Prostate gland (tissue), 2 donors: ENCODE measurements at regions not wholly inside any gene's neighbourhood (a gene's known extent, or its start where the extent isn't known, plus 50 kb on each side); places are given as distances from the start of the nearest gene placed in this dataset.

Source experiments
- DNase-seq: peaks from one replicate; pipeline ENCODE4 v3.0.0-alpha.2; 2019; ENCODE audit warnings: low spot score
- H3K27ac ChIP-seq, 2 donors: fragments of 200-600 bp; sonication (generic); 2 replicates each; pipeline ENCODE4 v1.5.1; 2017 to 2019
- H3K27me3 ChIP-seq: fragments of 200-600 bp; sonication (generic); replicated peaks from 2 replicates; pipeline ENCODE4 v1.5.1; 2019; ENCODE audit not compliant: insufficient read depth
- H3K36me3 ChIP-seq, 2 donors: fragments of 200-600 bp; sonication (generic); 1 replicate in 1 of 2; 2 replicates in 1 of 2; pipeline versions ENCODE4 v1.5.1 to v1.8.1; 2017 to 2019
- H3K4me1 ChIP-seq: fragments of 200-600 bp; sonication (generic); replicated peaks from 2 replicates; pipeline ENCODE4 v1.5.1; 2019
- H3K4me3 ChIP-seq, 2 donors: fragments of 200-600 bp; sonication (generic); 2 replicates each; pipeline ENCODE4 v1.5.1; 2017 to 2019
- H3K9me3 ChIP-seq: fragments of 200-600 bp; sonication (generic); 2 replicates; pipeline ENCODE4 v1.5.1; 2017
- POLR2A ChIP-seq: fragments of 450-650 bp; IDR thresholded peaks from one replicate; pipeline ENCODE4 v1.6.1; 2016; ENCODE audit warnings: antibody characterized with exemption, mild to moderate bottlenecking
- POLR2AphosphoS5 ChIP-seq: sonication (generic); formaldehyde crosslinking; IDR thresholded peaks from one replicate; pipeline ENCODE4 v1.6.1; 2017; ENCODE audit warnings: antibody characterized with exemption
- WGBS: methylation state at CpG from one replicate; pipeline ENCODE4 v1.1.5; 2018; 5-methylcytosine and 5-hydroxymethylcytosine counted together
- intact Hi-C: fragments of 100-400 bp; cut with DNase I; formaldehyde crosslinking; loops from one replicate; pipeline ENCODE4 v1.14.2; 2022
- TF ChIP-seq, protein P1 (sequence below), 4 experiments: fragments of 200-600 bp in 2 of 4; fragments of 450-650 bp in 2 of 4; sonication (generic) in 2 of 4; IDR thresholded peaks; 1 replicate in 3 of 4; 2 replicates in 1 of 4; pipeline ENCODE4 v1.5.1; 2016 to 2019; ENCODE audit warnings: antibody characterized with exemption in 4 of 4, mild to moderate bottlenecking in 2 of 4, moderate library complexity in 2 of 4

DNA sequence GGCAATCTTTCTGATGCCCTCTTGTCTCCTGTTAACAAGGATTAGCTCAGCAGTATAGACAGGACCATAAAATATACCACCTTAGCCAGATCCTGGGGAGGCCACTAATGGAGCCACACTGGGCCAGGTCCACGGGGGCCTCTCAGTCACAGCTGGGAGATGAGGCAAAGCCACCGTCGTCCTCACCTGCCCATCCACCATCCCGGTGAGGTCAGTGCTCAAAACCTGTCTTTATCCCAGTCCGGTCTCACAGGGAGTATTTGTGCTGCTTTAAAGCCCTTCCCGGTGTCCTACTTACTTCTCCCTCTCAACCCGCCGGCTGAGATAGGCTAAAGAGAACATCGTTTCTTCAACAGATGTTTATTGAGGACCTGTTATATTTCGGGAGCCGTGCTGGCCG, 104.3 kb downstream of the EDN3 start:
- Histone ChIP-seq H3K4me3 (no peak overlapping the region), H3K36me3 (no peaks in the 10 kb centered on the region), H3K27me3 (no peaks in the 10 kb centered on the region), H3K4me1 (no peaks in the 10 kb centered on the region), H3K9me3 (no peaks in the 10 kb centered on the region), H3K27ac (no peak overlapping the region)
- TF ChIP-seq POLR2A (no peak), POLR2AphosphoS5 (no peak)
- TF ChIP-seq, protein P1, sequence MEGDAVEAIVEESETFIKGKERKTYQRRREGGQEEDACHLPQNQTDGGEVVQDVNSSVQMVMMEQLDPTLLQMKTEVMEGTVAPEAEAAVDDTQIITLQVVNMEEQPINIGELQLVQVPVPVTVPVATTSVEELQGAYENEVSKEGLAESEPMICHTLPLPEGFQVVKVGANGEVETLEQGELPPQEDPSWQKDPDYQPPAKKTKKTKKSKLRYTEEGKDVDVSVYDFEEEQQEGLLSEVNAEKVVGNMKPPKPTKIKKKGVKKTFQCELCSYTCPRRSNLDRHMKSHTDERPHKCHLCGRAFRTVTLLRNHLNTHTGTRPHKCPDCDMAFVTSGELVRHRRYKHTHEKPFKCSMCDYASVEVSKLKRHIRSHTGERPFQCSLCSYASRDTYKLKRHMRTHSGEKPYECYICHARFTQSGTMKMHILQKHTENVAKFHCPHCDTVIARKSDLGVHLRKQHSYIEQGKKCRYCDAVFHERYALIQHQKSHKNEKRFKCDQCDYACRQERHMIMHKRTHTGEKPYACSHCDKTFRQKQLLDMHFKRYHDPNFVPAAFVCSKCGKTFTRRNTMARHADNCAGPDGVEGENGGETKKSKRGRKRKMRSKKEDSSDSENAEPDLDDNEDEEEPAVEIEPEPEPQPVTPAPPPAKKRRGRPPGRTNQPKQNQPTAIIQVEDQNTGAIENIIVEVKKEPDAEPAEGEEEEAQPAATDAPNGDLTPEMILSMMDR (IDR thresholded peaks at IDR 0.05), result no peak
- DNase-seq, result no peak
- 57% methylated on average over 12 of the region's 12 CpGs for WGBS
- intact Hi-C loops, result loop anchor here (10.0 kb wide), 1 partner anchor 180 kb away; no protein-coding TSS in a partner anchor

- no peaks in the 10 kb centered on the region for H3K9me3 ChIP-seq
- no peak overlapping the region for H3K4me3 ChIP-seq
- intact Hi-C loops, result loop anchor here (10.0 kb wide), 1 partner anchor 181 kb away; no protein-coding TSS in a partner anchor
- H3K36me3 ChIP-seq, result no peaks in the 10 kb centered on the region
- H3K27ac ChIP-seq, result no peak overlapping the region
- no peaks in the 10 kb centered on the region for H3K4me1 ChIP-seq
- H3K27me3 ChIP-seq, result no peaks in the 10 kb centered on the region
- 64% methylated on average over 15 of the region's 15 CpGs for WGBS
- TF ChIP-seq POLR2AphosphoS5, result no peak
- TF ChIP-seq POLR2A, result no peak
- TF ChIP-seq, protein P1 (IDR thresholded peaks at IDR 0.05), result no peak
- DNase-seq, result no peak
These were observed 105.1 kb downstream of the EDN3 start for GRCh38 chr20:59405226-59406200.

- H3K4me3 ChIP-seq, result no peak overlapping the region
These were observed 106.0 kb downstream of the EDN3 start for GRCh38 chr20:59406446-59406845.

DNA sequence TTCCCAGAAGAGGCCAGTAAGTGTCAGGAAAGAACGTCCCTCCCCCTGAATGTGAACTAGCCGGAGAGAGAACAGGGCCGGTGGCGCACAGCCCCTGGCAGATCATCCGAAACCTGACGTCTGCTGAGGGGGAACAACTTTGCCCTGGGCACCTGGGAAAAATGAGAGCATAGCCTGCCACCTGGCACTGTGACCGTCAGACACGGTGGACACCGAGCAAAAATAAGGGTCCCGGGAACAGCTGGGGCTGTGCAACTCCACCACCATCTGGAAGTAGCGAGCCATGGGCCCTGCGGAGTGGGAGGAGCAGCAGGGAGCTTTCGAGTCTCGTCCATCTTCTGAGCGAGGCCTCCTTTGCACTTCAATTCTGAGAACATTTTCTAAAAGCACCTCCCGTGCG, 110.8 kb downstream of the EDN3 start:
- Histone ChIP-seq H3K9me3 (no peaks in the 10 kb centered on the region), H3K36me3 (no peaks in the 10 kb centered on the region), H3K4me3 (no peak overlapping the region), H3K27me3 (no peaks in the 10 kb centered on the region), H3K27ac (no peak overlapping the region), H3K4me1 (no peaks in the 10 kb centered on the region)
- intact Hi-C loops, result no loop called here
- TF ChIP-seq POLR2A, result no peak
- no peak for TF ChIP-seq POLR2AphosphoS5
- TF ChIP-seq, protein P1 (IDR thresholded peaks at IDR 0.05), result no peak
- WGBS, result 79% methylated on average over 17 of the region's 17 CpGs
- DNase-seq, result no peak

More at GRCh38 chr20:59406446-59406845, 106.0 kb downstream of the EDN3 start:
- WGBS, result 93% methylated on average over 4 of the region's 4 CpGs
- Histone ChIP-seq H3K9me3 (no peaks in the 10 kb centered on the region), H3K27ac (no peak overlapping the region), H3K4me1 (no peaks in the 10 kb centered on the region), H3K27me3 (no peaks in the 10 kb centered on the region), H3K36me3 (no peaks in the 10 kb centered on the region)
- intact Hi-C loops, result loop anchor here (10.0 kb wide), 1 partner anchor 182 kb away; no protein-coding TSS in a partner anchor
- TF ChIP-seq POLR2AphosphoS5, result no peak
- TF ChIP-seq, protein P1 (IDR thresholded peaks at IDR 0.05), result no peak
- no peak for TF ChIP-seq POLR2A
- no peak for DNase-seq
